Fibroblast of skin of scalp (primary cell): ENCODE measurements at regions not wholly inside any gene's neighbourhood (a gene's known extent, or its start where the extent isn't known, plus 50 kb on each side); places are given as distances from the start of the nearest gene placed in this dataset.
A peak's percentile ranks its signal among the peaks of the same experiment; 100 is the strongest.

Experiments
- DNase-seq: peaks from one replicate; pipeline ENCODE4 v3.0.0-alpha.2; 2013

DNA sequence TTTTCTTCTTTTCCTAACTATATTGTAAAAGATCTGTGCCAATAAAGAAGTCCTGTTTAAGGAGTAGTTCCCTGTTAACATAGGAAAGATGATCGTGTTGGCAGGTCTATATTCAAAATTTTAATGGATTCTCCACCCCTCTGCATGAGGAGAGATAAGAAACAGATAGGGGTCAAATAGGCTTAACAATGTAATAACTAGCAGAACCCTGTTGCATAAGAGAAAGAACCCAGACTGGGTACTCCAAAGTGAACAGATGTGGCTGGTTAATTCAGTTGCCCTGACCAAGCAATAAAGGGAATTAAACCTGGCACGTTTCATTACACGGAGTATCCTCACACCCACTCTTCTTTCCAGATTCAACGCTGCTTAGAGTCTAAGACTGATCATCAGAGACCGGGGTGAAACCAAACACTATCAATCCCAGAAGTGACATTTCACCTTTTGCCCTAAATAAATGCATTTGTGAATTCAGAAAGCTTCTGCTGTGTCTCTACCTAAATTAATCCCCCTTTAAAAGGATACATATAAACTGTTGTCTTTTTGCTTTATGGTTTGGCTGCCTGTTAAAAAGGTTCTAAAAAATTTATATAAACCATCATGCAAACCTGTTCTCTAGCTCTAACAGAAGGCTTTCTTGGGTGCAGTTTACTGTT, 1276.9 kb upstream of the WWC1 start:
- DNase-seq: no peak

GRCh38 chr5:167020418-167020817, 1271.0 kb upstream of the WWC1 start:
- no peak for DNase-seq

DNA sequence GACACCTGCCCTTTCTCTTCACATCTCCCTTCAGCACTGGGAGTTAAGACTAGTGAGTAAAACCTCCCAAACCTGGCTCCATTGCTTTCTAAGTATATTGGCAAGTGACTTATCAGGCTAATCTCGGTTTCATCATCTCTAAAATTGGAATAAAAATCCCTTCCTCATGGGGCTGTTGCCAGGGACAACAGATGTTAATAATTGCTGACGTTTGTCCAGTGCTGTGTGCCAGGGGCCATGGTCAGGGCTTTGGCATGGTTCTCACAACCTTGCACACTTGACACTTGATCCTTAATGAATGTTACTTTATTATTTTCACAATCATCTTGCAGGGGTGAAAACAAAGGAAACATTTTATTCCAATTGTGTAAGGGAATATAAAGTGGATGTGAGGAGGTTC, 1262.0 kb upstream of the WWC1 start:
- no peak for DNase-seq

DNA sequence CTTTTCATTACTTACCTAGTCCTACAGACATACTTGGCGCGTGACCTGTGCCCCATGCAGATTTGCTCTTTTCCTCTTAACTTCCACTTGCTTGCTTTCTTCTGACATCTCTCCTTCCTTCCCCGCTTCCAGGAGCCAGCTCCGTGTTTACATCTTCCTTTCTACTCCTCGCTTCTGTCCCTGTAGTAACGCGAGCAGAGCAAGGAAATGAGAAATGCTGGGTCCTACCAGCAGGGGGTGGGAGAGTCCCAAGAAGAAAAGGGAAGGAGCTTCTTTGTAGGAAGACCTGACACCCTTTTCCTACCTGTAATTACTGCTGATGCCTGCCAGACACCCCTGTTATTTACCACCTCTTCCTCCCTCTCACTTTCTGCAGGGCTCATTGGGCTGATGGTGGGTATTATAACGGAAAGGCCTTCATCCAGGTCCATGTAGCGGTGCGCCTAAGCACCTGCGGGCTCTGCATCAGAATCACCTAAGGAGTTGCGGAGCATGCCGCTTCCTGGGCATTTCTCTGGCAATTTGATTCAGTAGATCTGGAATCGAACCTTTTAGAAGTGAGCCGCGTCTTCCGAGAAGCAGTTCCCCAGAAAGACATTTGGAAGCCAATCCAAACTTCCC, 1260.8 kb upstream of the WWC1 start:
- DNase-seq: peak; percentile 8

DNA sequence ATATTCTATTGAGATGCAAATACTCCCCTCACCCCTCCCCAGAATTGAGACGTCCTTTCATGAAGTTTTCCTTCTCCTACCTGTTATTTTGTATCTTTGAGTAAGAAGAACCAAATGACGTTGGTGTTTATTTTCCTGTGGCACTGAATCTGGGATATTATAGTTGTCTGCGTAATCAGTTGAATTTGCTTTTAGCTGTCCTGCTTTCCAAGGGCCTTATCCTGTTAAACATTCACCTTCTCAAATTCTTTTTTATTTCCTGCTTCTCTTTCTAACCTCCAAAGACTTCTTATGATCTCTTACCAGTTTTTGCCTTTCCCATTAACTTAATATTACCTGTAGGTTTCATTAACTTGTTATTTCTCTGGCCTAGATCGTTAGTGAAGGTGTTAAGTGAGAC, 1254.9 kb upstream of the WWC1 start:
- no peak for DNase-seq

GRCh38 chr5:167049043-167049663, 1242.3 kb upstream of the WWC1 start:
- peak; percentile 46 for DNase-seq

- no peak for DNase-seq
Observed at GRCh38 chr5:167049771-167050567, 1241.5 kb upstream of the WWC1 start.

- DNase-seq: no peak
Observed at GRCh38 chr5:167050568-167051401, 1240.7 kb upstream of the WWC1 start.

DNA sequence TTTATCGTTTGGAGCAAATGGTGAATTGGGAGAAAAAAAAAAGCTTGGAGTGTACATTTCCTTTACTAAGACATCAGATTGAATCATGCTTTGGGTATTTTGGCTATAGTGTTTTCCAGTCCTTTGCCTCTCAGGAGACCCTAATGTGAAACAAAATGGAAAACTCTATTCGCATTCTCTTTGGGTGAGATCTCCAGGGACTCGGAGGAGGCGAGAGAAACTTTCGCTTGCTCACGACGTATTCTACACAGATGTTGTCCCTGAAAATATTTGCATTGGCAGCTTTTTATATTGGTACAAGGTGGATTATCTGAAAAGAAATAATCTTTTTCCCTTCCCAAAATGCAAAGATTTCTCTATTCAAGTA, 1240.1 kb upstream of the WWC1 start:
- DNase-seq: no peak

- DNase-seq: no peak
Observed at GRCh38 chr5:167052791-167053190, 1238.7 kb upstream of the WWC1 start.

- DNase-seq: peak; percentile 21
Observed at GRCh38 chr5:167057665-167058064, 1233.8 kb upstream of the WWC1 start.

- DNase-seq: no peak
Observed at GRCh38 chr5:167061695-167062094, 1229.8 kb upstream of the WWC1 start.

GRCh38 chr5:167063116-167063515, 1228.3 kb upstream of the WWC1 start:
- DNase-seq: no peak

- no peak for DNase-seq
Observed at GRCh38 chr5:167063788-167064187, 1227.7 kb upstream of the WWC1 start.

DNA sequence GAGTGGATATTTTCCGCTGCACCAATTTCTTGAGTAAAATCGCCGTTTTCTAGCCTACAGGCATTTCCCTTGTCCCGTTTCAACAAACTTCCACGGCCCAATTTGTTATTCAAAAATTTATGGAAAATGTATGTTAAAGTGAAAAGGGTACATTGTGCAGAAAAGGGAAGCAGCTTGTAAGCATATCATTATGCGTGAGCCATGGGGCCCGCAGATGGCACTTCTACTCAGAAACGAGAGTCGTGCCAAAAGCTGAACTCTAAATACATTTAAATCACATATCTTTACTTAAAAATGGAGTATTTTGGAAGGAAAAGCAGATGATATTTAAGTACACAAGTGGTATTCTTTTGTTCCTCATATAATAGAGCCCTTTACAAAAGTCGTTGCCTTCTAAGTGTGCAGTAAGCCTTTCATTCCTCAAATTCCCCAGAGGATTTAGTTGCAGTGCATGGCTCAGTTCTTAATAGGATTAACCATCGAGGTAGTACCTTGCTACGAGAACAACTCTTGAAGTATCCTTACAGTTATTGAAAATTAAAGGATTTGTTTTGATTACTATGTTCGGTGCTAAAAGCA, 1227.2 kb upstream of the WWC1 start:
- no peak for DNase-seq

GRCh38 chr5:167065794-167066193, 1225.7 kb upstream of the WWC1 start:
- no peak for DNase-seq

- no peak for DNase-seq
Observed at GRCh38 chr5:167071981-167072610, 1219.3 kb upstream of the WWC1 start.

- no peak for DNase-seq
Observed at GRCh38 chr5:167081561-167081960, 1209.9 kb upstream of the WWC1 start.

GRCh38 chr5:167096816-167097215, 1194.6 kb upstream of the WWC1 start:
- DNase-seq: no peak

DNA sequence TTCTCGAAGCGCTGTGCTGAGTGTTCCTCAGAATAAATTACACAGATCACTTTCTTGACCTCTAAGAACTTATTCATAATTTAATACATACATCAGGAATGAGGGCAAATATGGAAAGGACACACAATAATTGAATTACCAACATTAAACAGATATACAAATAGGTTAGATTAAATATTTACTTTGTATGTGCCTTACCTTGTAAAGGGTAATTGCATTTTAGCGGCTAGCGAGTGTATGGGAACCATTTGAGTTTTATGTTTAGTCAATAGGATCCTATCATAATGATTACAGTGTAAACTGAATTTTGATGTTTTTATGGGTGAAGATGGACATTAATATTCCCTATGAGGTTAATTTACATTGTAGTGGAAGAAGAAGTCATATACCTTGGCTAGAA, 1187.1 kb upstream of the WWC1 start:
- no peak for DNase-seq

GRCh38 chr5:167105941-167106340, 1185.5 kb upstream of the WWC1 start:
- DNase-seq: no peak

GRCh38 chr5:167107684-167108083, 1183.8 kb upstream of the WWC1 start:
- DNase-seq: no peak
